Testis (tissue), 2 donors: ENCODE measurements at regions not wholly inside any gene's neighbourhood (a gene's known extent, or its start where the extent isn't known, plus 50 kb on each side); places are given as distances from the start of the nearest gene placed in this dataset.

Source experiments
- DNase-seq: peaks from one replicate; pipeline ENCODE4 v3.0.0-alpha.2; 2019
- H3K27ac ChIP-seq, 2 donors: fragments of 200-600 bp; sonication (generic); one replicate each; pipeline ENCODE4 v1.5.1; 2019
- H3K27me3 ChIP-seq: fragments of 200-600 bp; sonication (generic); one replicate; pipeline ENCODE4 v1.5.1; 2019
- H3K36me3 ChIP-seq: fragments of 200-600 bp; sonication (generic); one replicate; pipeline ENCODE4 v1.5.1; 2017; ENCODE audit warnings: low read depth; ENCODE audit errors: missing control alignments
- H3K4me1 ChIP-seq: fragments of 200-600 bp; sonication (generic); one replicate; pipeline ENCODE4 v1.5.1; 2019
- H3K4me3 ChIP-seq, 2 donors: fragments of 200-600 bp; sonication (generic); one replicate each; pipeline ENCODE4 v1.5.1; 2017 to 2019
- H3K9me3 ChIP-seq: fragments of 200-600 bp; sonication (generic); one replicate; pipeline ENCODE4 v1.5.1; 2017
- CTCF ChIP-seq, 3 experiments: fragments of 450-650 bp in 2 of 3; fragments of 200-600 bp in 1 of 3; sonication (generic) in 1 of 3; IDR thresholded peaks; one replicate each; pipeline ENCODE4 v1.5.1; 2016 to 2019; ENCODE audit warnings: antibody characterized with exemption in 3 of 3, mild to moderate bottlenecking in 2 of 3, moderate library complexity in 1 of 3
- POLR2A ChIP-seq: fragments of 450-650 bp; IDR thresholded peaks from one replicate; pipeline ENCODE4 v1.6.1; 2017; ENCODE audit warnings: antibody characterized with exemption, mild to moderate bottlenecking, moderate library complexity
- WGBS, 2 donors: methylation state at CpG; one replicate each; pipeline ENCODE4 v1.1.5; 2018; 5-methylcytosine and 5-hydroxymethylcytosine counted together
- intact Hi-C: fragments of 100-400 bp; cut with DNase I; formaldehyde crosslinking; loops from one replicate; pipeline ENCODE4 v1.15.1; 2023; ENCODE audit warnings: low total_unique reads

GRCh38 chr11:92152245-92152644, 72.4 kb upstream of the FAT3 start:
- intact Hi-C loops, result no loop called here
- Histone ChIP-seq H3K36me3 (no peaks in the 10 kb centered on the region), H3K9me3 (no peaks in the 10 kb centered on the region), H3K4me1 (no peaks in the 10 kb centered on the region), H3K4me3 (no peak overlapping the region), H3K27ac (no peak overlapping the region), H3K27me3 (no peaks in the 10 kb centered on the region)
- no peak for TF ChIP-seq POLR2A
- TF ChIP-seq CTCF (IDR thresholded peaks at IDR 0.05), result no peak
- 74 to 76% methylated on average over 7 of the region's 7 CpGs for WGBS, 2 donors
- no peak for DNase-seq

- Histone ChIP-seq H3K27me3 (no peaks in the 10 kb centered on the region), H3K9me3 (no peaks in the 10 kb centered on the region), H3K4me3 (no peak overlapping the region), H3K36me3 (no peaks in the 10 kb centered on the region), H3K4me1 (no peaks in the 10 kb centered on the region), H3K27ac (no peak overlapping the region)
- 44 to 74% methylated on average over 2 of the region's 2 CpGs for WGBS, 2 donors
- intact Hi-C loops, result no loop called here
- no peak for DNase-seq
- TF ChIP-seq CTCF (IDR thresholded peaks at IDR 0.05) (no peak), POLR2A (no peak)
These were observed 74.6 kb upstream of the FAT3 start for GRCh38 chr11:92149996-92150395.

- no peaks in the 10 kb centered on the region for H3K36me3 ChIP-seq
- intact Hi-C loops, result no loop called here
- TF ChIP-seq POLR2A, result no peak
- TF ChIP-seq CTCF (IDR thresholded peaks at IDR 0.05), result no peak
- H3K4me1 ChIP-seq, result no peaks in the 10 kb centered on the region
- DNase-seq, result no peak
- H3K27ac ChIP-seq, result no peak overlapping the region
- no peaks in the 10 kb centered on the region for H3K9me3 ChIP-seq
- H3K27me3 ChIP-seq, result no peaks in the 10 kb centered on the region
- no peak overlapping the region for H3K4me3 ChIP-seq
These were observed 82.9 kb upstream of the FAT3 start for GRCh38 chr11:92141725-92142124.

GRCh38 chr11:92141159-92141558, 83.5 kb upstream of the FAT3 start:
- intact Hi-C loops, result no loop called here
- H3K36me3 ChIP-seq, result no peaks in the 10 kb centered on the region
- TF ChIP-seq POLR2A, result no peak
- no peak for TF ChIP-seq CTCF (IDR thresholded peaks at IDR 0.05)
- no peaks in the 10 kb centered on the region for H3K4me1 ChIP-seq
- DNase-seq, result no peak
- 73 to 92% methylated on average over 3 of the region's 3 CpGs for WGBS, 2 donors
- no peak overlapping the region for H3K27ac ChIP-seq
- H3K9me3 ChIP-seq, result no peaks in the 10 kb centered on the region
- H3K27me3 ChIP-seq, result no peaks in the 10 kb centered on the region
- H3K4me3 ChIP-seq, result no peak overlapping the region

- H3K27me3 ChIP-seq, result no peaks in the 10 kb centered on the region
- no peaks in the 10 kb centered on the region for H3K4me1 ChIP-seq
- TF ChIP-seq POLR2A (no peak), CTCF (IDR thresholded peaks at IDR 0.05) (no peak)
- H3K4me3 ChIP-seq, result no peak overlapping the region
- no peaks in the 10 kb centered on the region for H3K9me3 ChIP-seq
- intact Hi-C loops, result no loop called here
- DNase-seq, result no peak
- WGBS, 2 donors, result 81 to 82% methylated on average over 2 of the region's 2 CpGs
- H3K36me3 ChIP-seq, result no peaks in the 10 kb centered on the region
- H3K27ac ChIP-seq, result no peak overlapping the region
These were observed 84.6 kb upstream of the FAT3 start for GRCh38 chr11:92140021-92140420.
